A673 (cell line): ENCODE measurements at regions not wholly inside any gene's neighbourhood (a gene's known extent, or its start where the extent isn't known, plus 50 kb on each side); places are given as distances from the start of the nearest gene placed in this dataset.

Experiments
- BruUV-seq: library from RNA; stranded (reverse); fragments of 400-500 nt; replicated peaks from 2 replicates; lab custom pipeline; 2021; lab: Mats Ljungman, UMichigan
- CTCF ChIA-PET: fragments of 300-600 bp; sonication (Branson Sonifier 250); formaldehyde crosslinking; loops from one replicate; lab custom pipeline; 2022; ENCODE audit warnings: antibody characterized with exemption; lab: Charles Lee
- POLR2A ChIA-PET: fragments of 300-600 bp; sonication (Branson Sonifier 250); formaldehyde crosslinking; loops from one replicate; lab custom pipeline; 2022; ENCODE audit warnings: antibody characterized with exemption; ENCODE audit not compliant: low non-redundant PET; lab: Charles Lee
- DNase-seq: peaks from one replicate; pipeline ENCODE4 v3.0.0-alpha.2; 2015; ENCODE audit warnings: low spot score
- H3K27ac ChIP-seq: fragments of 200-600 bp; sonication (generic); 2 replicates; pipeline ENCODE4 v1.5.1; 2016; ENCODE audit warnings: mixed run types, low read depth, mild to moderate bottlenecking, mixed read lengths, antibody characterized with exemption, low read length; ENCODE audit not compliant: poor library complexity, severe bottlenecking
- H3K27me3 ChIP-seq: fragments of 200-600 bp; sonication (generic); replicated peaks from 2 replicates; pipeline ENCODE4 v1.6.1; 2017; ENCODE audit warnings: mixed run types, low read depth, mild to moderate bottlenecking, mixed read lengths, antibody characterized with exemption, low read length; ENCODE audit not compliant: insufficient read depth, poor library complexity
- H3K36me3 ChIP-seq: fragments of 200-600 bp; sonication (generic); 2 replicates; pipeline ENCODE4 v1.6.1; 2016; ENCODE audit warnings: mixed run types, mild to moderate bottlenecking, mixed read lengths, antibody characterized with exemption, low read length; ENCODE audit not compliant: insufficient read depth, poor library complexity, severe bottlenecking
- H3K4me1 ChIP-seq: fragments of 200-600 bp; sonication (generic); 2 replicates; pipeline ENCODE4 v1.6.1; 2017; ENCODE audit warnings: mixed run types, mild to moderate bottlenecking, mixed read lengths, antibody characterized with exemption, low read length; ENCODE audit not compliant: insufficient read depth, poor library complexity, severe bottlenecking
- H3K4me3 ChIP-seq: fragments of 200-600 bp; sonication (generic); 2 replicates; pipeline ENCODE4 v1.5.1; 2016; ENCODE audit warnings: low read depth, mixed run types, mild to moderate bottlenecking, mixed read lengths, low read length; ENCODE audit not compliant: poor library complexity, severe bottlenecking
- H3K9me3 ChIP-seq: fragments of 200-600 bp; sonication (generic); 2 replicates; pipeline ENCODE4 v1.6.1; 2016; ENCODE audit warnings: mixed run types, low read depth, mild to moderate bottlenecking, mixed read lengths, antibody characterized with exemption, low read length; ENCODE audit not compliant: poor library complexity, severe bottlenecking
- EZH2 ChIP-seq: fragments of 200-600 bp; sonication (generic); IDR thresholded peaks from 2 replicates; pipeline ENCODE4 v1.6.1; 2017; ENCODE audit warnings: borderline replicate concordance, low read depth, mild to moderate bottlenecking, mixed read lengths, antibody characterized with exemption, low read length; ENCODE audit not compliant: poor library complexity, severe bottlenecking
- intact Hi-C: fragments of 100-400 bp; cut with micrococcal nuclease; formaldehyde crosslinking; loops from one replicate; pipeline ENCODE4 v1.10.0; 2022; ENCODE audit not compliant: unreplicated experiment
- TF ChIP-seq, protein P1 (sequence below): fragments of 300-800, 200-600 bp; sonication (generic); conservative IDR thresholded peaks from 2 replicates; pipeline ENCODE4 v1.5.1; 2017; ENCODE audit warnings: low read depth, mild to moderate bottlenecking, antibody characterized with exemption, low read length, moderate library complexity, mixed read lengths

DNA sequence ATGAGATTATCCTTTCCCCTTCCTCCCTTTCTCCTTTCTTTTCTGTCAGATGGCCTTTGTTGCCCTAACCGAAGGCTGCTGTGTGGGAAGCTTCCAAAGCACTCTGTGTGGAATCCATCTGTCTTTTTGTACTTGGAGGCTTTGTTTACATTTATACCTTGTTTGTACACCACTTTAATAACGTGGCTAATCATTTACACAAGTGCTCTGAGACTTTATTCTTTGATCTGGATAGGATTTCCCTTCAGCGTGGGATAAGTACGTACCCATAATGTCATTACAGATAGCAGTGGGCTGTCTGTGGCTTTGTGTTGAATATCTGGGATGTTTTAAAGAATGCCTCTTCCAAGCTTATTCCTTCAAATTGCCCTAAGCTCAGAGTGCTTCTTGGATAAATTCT, 684.7 kb upstream of the SLITRK5 start:
- BruUV-seq = no TSS peak

DNA sequence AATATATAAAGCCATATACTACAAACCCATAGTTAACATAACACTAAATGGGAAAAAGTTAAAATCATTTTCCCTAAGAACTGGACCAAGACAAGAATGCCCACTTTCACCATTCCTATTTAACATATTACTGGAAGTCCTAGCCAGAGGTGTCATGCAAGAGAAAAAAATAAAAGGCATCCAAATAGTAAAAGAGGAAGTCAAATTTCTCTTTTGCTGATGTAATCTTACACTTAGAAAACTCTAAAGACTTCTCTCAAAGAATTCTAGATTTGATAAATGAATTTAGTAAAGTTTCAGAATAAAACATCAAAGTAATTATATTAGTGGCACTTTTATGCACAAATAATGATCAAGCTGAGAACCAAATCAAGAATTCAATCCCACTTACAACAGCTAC, 678.9 kb upstream of the SLITRK5 start:
- no TSS peak for BruUV-seq
- Histone ChIP-seq H3K4me1 (no peaks in the 10 kb centered on the region), H3K27ac (no peak overlapping the region), H3K4me3 (no peak overlapping the region), H3K36me3 (no peaks in the 10 kb centered on the region), H3K9me3 (no peaks in the 10 kb centered on the region), H3K27me3 (no peaks in the 10 kb centered on the region)
- ChIA-PET CTCF (no interaction called here), POLR2A (no interaction called here)
- TF ChIP-seq, protein P1, sequence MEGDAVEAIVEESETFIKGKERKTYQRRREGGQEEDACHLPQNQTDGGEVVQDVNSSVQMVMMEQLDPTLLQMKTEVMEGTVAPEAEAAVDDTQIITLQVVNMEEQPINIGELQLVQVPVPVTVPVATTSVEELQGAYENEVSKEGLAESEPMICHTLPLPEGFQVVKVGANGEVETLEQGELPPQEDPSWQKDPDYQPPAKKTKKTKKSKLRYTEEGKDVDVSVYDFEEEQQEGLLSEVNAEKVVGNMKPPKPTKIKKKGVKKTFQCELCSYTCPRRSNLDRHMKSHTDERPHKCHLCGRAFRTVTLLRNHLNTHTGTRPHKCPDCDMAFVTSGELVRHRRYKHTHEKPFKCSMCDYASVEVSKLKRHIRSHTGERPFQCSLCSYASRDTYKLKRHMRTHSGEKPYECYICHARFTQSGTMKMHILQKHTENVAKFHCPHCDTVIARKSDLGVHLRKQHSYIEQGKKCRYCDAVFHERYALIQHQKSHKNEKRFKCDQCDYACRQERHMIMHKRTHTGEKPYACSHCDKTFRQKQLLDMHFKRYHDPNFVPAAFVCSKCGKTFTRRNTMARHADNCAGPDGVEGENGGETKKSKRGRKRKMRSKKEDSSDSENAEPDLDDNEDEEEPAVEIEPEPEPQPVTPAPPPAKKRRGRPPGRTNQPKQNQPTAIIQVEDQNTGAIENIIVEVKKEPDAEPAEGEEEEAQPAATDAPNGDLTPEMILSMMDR = no peak
- TF ChIP-seq EZH2 = no peak
- no peak for DNase-seq
- intact Hi-C loops = no loop called here

More for the DNA sequence above, 684.7 kb upstream of the SLITRK5 start:
- Histone ChIP-seq H3K27me3 (no peaks in the 10 kb centered on the region), H3K36me3 (no peaks in the 10 kb centered on the region), H3K4me1 (no peaks in the 10 kb centered on the region), H3K9me3 (no peaks in the 10 kb centered on the region), H3K27ac (no peak overlapping the region), H3K4me3 (no peak overlapping the region)
- intact Hi-C loops = no loop called here
- TF ChIP-seq, protein P1 = no peak
- no peak for TF ChIP-seq EZH2
- no peak for DNase-seq
- CTCF ChIA-PET = no interaction called here
- POLR2A ChIA-PET = no interaction called here

DNA sequence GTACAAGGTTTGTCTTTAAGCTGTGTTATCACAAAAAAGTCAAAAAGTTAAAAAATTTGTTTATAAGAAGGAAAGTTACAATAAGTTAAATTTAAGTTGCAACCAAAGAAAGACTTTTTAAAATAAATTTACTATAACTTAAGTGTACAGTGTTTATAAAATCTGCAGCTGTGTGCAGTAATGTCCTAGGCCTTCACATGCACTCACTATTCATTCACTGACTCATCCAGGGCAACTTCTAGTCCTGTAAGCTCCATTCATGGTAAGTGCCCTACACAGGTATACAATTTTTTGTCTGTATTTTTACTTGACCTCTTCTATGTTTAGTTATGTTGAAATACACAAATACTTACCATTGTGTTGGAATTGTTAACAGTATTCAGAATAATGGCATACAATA, 667.9 kb upstream of the SLITRK5 start:
- no peak overlapping the region for H3K27ac ChIP-seq
- no peaks in the 10 kb centered on the region for H3K9me3 ChIP-seq
- H3K4me1 ChIP-seq = no peaks in the 10 kb centered on the region
- H3K27me3 ChIP-seq = no peaks in the 10 kb centered on the region
- CTCF ChIA-PET = no interaction called here
- no TSS peak for BruUV-seq
- no peak for DNase-seq
- no peak overlapping the region for H3K4me3 ChIP-seq
- POLR2A ChIA-PET = no interaction called here
- intact Hi-C loops = no loop called here
- no peak for TF ChIP-seq EZH2
- TF ChIP-seq, protein P1 = no peak
- H3K36me3 ChIP-seq = no peaks in the 10 kb centered on the region
